ENCODE measurements at regions not wholly inside any gene's neighbourhood (a gene's known extent, or its start where the extent isn't known, plus 50 kb on each side); places are given as distances from the start of the nearest gene placed in this dataset.
"Not testable (repeated sequence)": the region's sequence is repeated elsewhere in the genome, so short reads cannot be mapped to it uniquely, and the experiment has no call there.

DNA sequence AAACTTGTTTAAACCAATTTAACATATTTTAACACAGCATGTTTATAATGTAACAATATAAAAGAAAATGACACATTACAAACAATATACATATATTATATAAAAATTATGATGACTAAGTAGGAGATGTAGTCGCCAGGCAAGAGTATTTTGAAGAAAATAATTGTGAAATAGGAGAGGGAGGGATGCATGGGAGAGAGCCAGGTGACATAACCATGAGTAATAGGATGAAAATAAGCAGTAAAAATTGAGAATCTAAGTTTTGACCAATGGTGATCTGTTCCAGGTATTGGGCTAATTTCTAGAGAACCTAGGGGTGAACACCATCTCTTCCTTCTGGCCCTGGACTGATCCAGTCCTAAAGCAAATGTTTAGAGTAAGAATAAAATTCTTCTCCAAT lies 315.2 kb upstream of the G2E3 start:
- Histone ChIP-seq H3K27me3 (no peaks in the 10 kb centered on the region), H3K27ac (no peak overlapping the region), H3K9me3 (no peaks in the 10 kb centered on the region), H3K4me3 (no peak overlapping the region), H3K36me3 (no peaks in the 10 kb centered on the region), H3K4me1 (ENCODE audit: insufficient read depth) (no peaks in the 10 kb centered on the region)
- TF ChIP-seq, protein P1, sequence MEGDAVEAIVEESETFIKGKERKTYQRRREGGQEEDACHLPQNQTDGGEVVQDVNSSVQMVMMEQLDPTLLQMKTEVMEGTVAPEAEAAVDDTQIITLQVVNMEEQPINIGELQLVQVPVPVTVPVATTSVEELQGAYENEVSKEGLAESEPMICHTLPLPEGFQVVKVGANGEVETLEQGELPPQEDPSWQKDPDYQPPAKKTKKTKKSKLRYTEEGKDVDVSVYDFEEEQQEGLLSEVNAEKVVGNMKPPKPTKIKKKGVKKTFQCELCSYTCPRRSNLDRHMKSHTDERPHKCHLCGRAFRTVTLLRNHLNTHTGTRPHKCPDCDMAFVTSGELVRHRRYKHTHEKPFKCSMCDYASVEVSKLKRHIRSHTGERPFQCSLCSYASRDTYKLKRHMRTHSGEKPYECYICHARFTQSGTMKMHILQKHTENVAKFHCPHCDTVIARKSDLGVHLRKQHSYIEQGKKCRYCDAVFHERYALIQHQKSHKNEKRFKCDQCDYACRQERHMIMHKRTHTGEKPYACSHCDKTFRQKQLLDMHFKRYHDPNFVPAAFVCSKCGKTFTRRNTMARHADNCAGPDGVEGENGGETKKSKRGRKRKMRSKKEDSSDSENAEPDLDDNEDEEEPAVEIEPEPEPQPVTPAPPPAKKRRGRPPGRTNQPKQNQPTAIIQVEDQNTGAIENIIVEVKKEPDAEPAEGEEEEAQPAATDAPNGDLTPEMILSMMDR (IDR thresholded peaks at IDR 0.05), result no peak
- intact Hi-C loops (cut with DNase I), result no loop called here
- WGBS, 3 donors, result 0 to 1% (median 0%) methylated on average over 1 of the region's 1 CpG
- no peak for DNase-seq

DNA sequence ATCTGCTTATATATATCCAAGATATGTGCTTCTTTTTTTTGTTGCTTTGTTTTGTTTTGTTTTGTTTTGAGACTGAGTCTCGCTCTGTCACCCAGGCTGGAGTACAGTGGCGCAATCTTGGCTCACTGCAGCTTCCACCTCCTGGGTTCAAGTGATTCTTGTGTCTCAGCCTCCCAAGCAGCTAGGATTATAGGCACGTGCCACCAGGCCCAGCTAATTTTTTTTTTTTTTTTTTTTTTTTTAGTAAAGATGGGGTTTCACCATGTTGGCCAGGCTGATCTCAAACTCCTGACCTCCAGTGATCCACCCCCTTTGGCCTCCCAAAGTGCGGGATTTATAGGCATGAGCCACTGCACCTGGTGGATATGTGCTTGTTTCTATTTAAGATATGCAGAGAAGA lies 314.6 kb upstream of the G2E3 start:
- DNase-seq; intact Hi-C loops (cut with DNase I): not testable (repeated sequence)
- 70 to 78% (median 75%) methylated on average over 4 of the region's 4 CpGs for WGBS, 3 donors

DNA sequence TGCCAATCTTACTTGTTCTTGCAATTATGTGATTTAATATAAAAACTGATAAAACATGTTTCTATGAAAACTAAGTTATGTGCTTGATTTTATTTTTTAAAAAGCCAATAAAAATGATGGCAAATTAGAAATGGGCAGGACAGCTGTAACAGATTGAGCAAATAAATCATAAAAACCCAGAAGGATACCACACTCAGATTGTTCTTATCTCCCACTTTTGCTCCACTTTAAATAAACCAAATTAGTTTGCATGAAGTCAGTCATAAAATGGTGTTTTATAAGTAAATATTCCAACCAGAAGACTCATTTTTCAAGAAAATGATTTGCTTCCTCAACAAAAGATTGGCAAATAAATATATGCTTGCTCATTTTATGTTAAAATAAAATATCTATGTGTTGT lies 307.9 kb upstream of the G2E3 start:
- H3K36me3 ChIP-seq, result no peaks in the 10 kb centered on the region
- TF ChIP-seq EP300 (IDR thresholded peaks at IDR 0.05) (no peak), POLR2A (IDR thresholded peaks at IDR 0.05) (no peak)
- TF ChIP-seq, protein P1 (IDR thresholded peaks at IDR 0.05), result no peak
- intact Hi-C loops (cut with DNase I), result no loop called here
- no peak for DNase-seq
- H3K4me1 ChIP-seq (ENCODE audit: insufficient read depth), result no peaks in the 10 kb centered on the region
- no peaks in the 10 kb centered on the region for H3K9me3 ChIP-seq
- no peaks in the 10 kb centered on the region for H3K27me3 ChIP-seq
- H3K4me3 ChIP-seq, result no peak overlapping the region
- no peak overlapping the region for H3K27ac ChIP-seq

More for the DNA sequence above, 314.6 kb upstream of the G2E3 start:
- not testable (repeated sequence) for H3K4me1 ChIP-seq (ENCODE audit: insufficient read depth); H3K9me3 ChIP-seq; H3K36me3 ChIP-seq; H3K4me3 ChIP-seq; H3K27me3 ChIP-seq; H3K27ac ChIP-seq

DNA sequence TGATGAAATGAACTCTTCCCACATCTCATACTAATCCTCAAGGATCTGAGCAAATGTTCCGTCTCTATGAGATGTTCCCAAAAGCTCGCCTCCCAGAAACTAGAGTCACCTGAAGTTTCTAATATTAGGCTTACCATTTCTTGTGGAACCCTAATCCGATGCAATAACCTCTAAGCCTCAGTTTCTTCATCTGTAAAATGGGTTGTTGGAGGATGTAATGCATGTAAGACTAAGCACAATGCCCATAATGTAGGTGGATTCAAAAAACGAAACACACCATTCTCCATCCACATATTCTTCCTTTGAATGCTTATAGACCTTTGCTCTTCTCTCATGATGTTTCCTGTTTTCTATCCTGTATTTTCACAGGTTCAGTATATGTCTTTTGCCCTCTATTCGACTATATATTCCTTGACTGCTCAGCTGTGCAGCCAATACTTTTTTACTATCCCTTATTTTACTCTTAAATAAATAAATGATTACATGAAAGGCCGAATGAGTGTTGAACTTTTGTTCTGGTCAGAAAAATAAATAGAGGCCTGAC lies 307.3 kb upstream of the G2E3 start:
- TF ChIP-seq, protein P1 (IDR thresholded peaks at IDR 0.05), result no peak
- TF ChIP-seq EP300 (IDR thresholded peaks at IDR 0.05) (no peak), POLR2A (IDR thresholded peaks at IDR 0.05) (no peak)
- H3K36me3 ChIP-seq, result no peaks in the 10 kb centered on the region
- no peak overlapping the region for H3K4me3 ChIP-seq
- no peak overlapping the region for H3K27ac ChIP-seq
- no peaks in the 10 kb centered on the region for H3K4me1 ChIP-seq (ENCODE audit: insufficient read depth)
- no peaks in the 10 kb centered on the region for H3K9me3 ChIP-seq
- intact Hi-C loops (cut with DNase I), result no loop called here
- 67 to 78% (median 69%) methylated on average over 6 of the region's 6 CpGs for WGBS, 3 donors
- H3K27me3 ChIP-seq, result no peaks in the 10 kb centered on the region
- no peak for DNase-seq

DNA sequence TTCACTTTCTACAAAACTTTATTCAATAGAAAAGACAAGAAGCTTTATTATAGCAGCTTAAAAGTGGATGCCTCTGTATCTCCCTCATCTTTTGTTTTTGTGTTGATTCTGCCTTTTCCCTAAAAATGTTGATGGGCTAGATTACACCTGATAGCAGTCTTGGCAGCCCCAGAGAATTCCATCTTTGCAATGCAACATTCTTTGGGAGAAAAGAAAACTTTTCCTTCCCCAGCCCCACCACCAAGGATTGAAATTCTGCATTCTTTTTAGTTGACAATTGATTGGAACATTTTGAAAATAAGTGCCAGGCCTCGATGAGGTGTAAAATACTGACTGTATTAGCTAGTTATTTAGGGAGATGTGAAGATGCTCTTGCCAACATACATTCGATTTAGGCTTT lies 306.8 kb upstream of the G2E3 start:
- H3K4me3 ChIP-seq, result no peak overlapping the region
- 62 to 79% (median 73%) methylated on average over 2 of the region's 2 CpGs for WGBS, 3 donors
- H3K36me3 ChIP-seq, result no peaks in the 10 kb centered on the region
- no peaks in the 10 kb centered on the region for H3K4me1 ChIP-seq (ENCODE audit: insufficient read depth)
- TF ChIP-seq POLR2A (IDR thresholded peaks at IDR 0.05) (no peak), EP300 (IDR thresholded peaks at IDR 0.05) (no peak)
- TF ChIP-seq, protein P1 (IDR thresholded peaks at IDR 0.05), result no peak
- H3K27ac ChIP-seq, result no peak overlapping the region
- H3K9me3 ChIP-seq, result no peaks in the 10 kb centered on the region
- intact Hi-C loops (cut with DNase I), result no loop called here
- no peak for DNase-seq
- H3K27me3 ChIP-seq, result no peaks in the 10 kb centered on the region

Measured in ovary (tissue), 7 donors.